ENCODE measurements at regions not wholly inside any gene's neighbourhood (a gene's known extent, or its start where the extent isn't known, plus 50 kb on each side); places are given as distances from the start of the nearest gene placed in this dataset.
A peak's percentile ranks its signal among the peaks of the same experiment; 100 is the strongest.
"Not testable (repeated sequence)": the region's sequence is repeated elsewhere in the genome, so short reads cannot be mapped to it uniquely, and the experiment has no call there.

DNA sequence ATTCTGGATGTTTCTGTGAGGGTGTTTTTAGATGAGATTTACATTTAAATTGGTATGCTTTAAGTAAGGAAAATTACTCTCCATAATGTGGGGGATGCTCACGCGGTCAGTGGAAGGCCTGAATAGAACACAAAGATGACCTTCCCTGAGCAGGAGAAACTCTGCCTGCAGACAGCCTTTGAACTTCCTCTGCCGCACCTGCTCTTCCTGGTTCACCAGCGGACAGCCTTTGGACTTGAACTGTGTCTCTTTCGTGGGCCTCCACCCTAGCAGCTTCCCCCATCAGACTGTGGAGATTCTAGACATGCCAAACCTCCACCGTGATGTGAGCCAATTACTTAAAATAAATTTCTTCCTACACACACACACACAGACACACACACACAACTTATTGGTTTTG is 210.7 kb downstream of the EFCAB11 start:
- no peak for DNase-seq (ENCODE audit: low read depth in 2 of 2)

DNA sequence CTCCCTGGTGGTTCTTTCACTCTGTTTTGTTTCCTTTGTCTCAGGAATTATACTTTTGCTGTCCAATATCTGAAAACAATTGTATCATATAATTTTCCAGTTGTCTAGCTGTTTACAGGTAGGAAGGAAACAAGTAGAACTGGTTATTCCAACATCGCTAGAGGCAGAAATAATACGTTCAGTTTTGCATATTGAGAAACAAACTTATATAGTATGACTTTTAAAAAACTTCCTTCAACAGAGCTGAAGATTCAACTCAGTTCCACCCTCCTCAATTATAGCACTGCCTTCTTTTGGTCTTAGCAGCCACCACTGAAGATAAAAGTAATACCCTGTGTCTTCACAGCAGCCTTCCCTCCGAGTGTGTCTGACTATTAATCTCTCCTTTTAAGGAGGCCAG is 214.3 kb downstream of the EFCAB11 start:
- DNase-seq (ENCODE audit: low read depth in 2 of 2), result no peak

DNA sequence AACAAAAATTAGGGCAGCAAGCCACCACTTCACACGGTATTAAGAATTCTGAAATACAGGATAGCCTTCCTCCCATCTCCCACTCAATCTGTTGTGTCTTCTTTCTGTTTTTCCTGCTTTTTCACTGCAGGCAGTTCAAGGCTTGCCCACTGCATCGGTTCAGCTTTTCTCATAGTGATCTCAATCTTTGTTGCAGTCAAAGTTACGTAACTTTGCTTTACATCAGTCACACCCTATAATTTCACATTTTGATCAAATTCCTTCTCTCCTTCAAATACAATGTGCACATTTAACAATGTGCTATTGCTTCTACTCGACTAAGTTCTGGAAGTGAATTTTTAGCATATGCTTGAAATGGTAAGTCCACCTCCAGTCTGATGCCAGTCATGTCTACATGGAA is 217.6 kb downstream of the EFCAB11 start:
- no peak for DNase-seq (ENCODE audit: low read depth in 2 of 2)

DNA sequence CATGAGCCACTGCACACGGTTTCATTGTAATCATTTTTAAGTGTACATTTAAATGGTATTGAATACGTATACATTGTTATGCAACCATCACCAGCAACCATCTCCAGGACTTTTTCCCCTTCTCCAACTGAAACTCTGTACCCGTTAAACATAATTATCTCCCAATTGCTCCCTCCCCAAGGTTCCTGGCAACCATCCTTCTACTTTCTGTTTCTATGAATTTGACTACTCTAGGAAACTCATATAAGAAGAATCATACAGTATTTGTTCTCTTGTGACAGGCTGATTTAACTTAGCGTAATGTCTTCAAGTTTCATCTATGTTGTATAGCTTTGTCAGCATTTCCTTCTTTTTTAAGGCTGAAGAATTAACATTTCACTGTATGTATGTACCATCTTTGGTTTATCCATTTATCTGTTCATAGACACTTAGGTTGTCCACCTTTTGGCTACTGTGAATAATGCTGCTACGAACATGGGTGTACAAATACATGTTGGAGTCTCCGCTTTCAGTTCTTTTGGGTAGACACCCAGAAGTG is 223.1 kb downstream of the EFCAB11 start:
- no peak for DNase-seq (ENCODE audit: low read depth in 2 of 2)

DNA sequence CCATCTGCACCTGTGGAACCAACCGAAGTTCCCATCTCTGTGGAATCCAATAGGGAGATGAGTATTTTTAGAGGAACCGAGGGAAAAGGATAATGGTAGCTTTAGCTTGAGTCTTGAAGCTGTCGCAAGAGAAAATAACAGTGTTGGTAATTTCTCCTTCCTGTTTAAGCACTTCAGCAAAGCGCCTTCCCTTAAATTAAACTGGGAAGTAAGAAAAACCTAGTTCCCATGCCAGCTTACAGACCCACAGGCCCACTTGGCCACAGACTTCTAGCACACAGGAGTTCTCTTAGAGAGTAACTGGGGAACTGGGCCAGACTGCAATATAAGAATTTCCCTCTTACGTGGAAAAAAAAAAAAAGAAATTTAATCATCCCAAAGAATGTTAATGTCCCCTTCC is 223.8 kb downstream of the EFCAB11 start:
- no peak for DNase-seq (ENCODE audit: low read depth in 2 of 2)

DNA sequence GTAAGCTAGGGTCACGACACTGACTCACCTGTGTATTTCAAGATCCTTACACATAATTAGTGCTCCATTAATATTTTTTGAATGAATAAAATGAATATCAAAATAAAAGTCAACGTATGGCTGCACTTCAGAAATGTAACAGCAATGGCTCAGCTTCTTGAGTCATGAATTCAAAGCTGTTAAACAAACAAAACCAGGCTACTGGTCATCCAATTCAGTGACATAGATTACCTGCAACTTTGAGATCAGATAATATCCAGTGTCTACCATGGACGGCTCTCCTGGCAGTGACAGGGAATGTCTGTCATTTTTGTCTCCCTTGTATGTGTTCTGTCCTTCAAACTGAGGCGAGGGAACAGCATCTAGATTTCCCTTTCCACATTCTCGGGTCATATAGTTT is 225.6 kb downstream of the EFCAB11 start:
- DNase-seq (ENCODE audit: low read depth in 2 of 2), result no peak

DNA sequence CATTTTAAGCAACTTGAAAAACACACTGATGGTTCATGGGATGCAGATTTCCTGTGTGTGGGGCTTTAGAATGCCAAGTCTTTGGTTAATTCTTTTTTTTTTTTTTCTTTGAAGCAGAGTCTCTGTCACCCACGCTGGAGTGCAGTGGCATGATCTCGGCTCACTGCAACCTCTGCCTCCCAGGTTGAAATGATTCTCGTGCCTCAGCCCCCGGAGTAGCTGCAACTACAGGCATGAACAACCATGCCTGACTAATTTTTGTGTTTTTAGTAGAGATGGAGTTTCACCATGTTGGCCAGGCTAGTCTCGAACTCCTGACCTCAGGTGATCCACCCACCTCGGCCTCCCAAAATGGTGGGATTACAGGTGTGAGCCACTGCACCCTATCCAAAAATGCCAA is 228.3 kb downstream of the EFCAB11 start:
- not testable (repeated sequence) for DNase-seq (ENCODE audit: low read depth in 2 of 2)

DNA sequence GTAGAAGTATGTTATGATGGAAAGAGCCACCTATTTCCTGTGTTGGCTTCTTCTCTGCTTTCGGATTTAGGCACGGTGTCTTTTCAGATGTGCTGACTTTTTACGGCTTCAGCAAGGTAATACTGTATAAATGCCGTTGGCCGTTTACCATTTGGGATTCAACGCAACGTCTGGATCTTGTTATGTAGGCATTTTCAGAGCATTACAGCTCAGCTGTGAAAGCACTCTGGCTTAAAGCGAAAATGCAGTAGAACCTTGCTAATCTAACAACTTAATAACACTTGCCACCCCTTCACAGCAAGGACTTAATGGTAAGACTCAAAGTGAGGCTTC is 229.9 kb downstream of the EFCAB11 start:
- no peak for DNase-seq (ENCODE audit: low read depth in 2 of 2)

DNA sequence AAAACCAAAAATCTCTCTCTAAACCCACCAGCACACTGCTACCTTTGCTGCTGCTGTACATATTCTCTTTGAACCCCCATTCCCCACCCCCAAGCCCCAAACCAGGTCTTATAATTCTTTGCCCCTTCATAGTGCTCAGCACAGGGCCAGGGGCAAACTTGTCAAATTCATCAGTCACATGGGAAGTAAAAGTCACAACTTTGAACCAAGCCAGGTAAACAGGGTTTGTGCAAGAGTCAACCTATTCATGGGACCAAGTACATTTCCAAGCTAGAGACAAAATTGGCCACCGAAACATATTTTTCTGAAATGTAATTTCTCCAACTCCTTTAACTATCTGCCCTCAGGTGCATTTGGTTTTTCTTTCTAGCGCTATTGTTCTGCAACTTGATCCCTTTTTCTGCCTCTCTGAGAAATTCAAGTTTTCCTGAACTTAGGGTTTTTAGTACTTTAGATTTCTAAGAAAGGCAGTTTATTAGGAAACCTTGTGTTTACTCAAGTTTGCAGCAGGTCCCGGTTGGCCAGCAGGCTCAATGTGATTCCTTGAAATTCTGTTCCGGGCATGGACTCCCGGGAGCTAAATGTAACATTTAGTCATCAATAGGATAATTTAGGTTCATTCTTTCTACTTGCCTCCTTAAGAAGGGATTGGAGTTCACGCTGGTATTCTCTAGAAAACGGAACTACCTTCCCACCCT is 230.5 kb downstream of the EFCAB11 start:
- no peak for DNase-seq (ENCODE audit: low read depth in 2 of 2)

DNA sequence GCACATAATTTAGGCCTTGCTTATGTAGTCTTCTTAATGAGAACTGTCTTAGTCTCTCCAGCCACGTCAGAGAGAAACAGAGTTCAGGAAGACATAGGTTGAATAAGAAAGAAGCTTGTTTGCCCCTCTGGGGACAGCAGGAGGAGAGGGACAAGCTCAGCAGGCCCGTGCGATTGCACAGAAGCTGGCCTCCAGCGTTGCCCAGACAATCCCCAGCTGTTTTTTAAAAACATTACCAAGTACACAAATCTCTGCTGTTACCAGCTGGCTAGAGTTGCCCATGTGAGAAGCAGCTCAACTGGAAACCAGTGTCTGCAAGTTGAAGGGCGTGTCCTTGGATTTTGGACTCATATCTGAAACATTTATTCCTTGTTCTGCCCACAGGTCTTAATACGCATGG is 232.6 kb downstream of the EFCAB11 start:
- DNase-seq (ENCODE audit: low read depth in 2 of 2), result no peak

DNA sequence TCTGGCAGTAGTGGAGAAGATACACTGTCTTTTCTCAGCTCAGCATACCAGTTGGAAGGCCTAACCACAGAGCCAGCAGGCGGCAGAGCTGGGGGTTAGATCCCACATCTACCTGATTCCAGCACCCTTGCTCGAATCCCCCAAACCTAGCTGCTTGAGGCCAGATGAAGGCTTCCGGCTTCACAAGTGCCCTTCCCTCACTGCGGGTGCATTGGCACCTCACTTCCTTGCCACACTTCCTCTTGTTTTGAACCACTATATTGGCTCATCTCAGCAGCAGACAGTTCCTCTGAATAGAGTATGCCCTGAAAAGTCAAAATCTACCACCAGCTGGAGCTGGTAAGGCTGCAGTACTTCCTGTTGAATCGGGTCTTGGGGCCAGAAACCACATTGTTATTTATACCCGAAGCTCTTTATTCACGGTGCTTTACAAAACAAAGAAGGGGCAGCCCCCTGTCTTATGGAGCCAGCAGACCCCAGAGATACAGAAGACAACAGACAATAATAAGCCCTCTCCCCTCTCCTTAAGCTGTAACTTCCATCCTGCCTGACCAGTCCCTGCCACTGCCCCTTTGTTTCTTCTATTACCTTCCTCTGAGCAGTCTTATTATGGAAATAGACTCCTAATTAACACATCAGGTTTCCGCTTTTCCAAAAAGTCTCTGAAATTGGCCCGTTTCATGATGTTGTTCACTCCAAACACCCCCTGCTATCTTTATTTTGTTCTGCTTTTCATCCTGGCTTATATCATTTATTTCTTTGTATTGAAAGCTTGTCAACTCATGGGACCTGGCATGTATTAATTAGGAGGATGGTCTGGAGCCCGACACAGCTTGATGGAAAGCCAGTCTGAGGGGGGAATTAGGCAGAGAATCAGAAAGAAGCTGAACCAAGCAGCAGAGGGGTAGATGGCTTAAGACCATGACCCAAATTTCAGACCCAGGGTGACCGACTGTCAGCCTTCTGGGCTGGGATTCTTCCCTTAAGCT is 233.5 kb downstream of the EFCAB11 start:
- peak; percentile 25 to 40 for DNase-seq (ENCODE audit: low read depth in 2 of 2)

DNA sequence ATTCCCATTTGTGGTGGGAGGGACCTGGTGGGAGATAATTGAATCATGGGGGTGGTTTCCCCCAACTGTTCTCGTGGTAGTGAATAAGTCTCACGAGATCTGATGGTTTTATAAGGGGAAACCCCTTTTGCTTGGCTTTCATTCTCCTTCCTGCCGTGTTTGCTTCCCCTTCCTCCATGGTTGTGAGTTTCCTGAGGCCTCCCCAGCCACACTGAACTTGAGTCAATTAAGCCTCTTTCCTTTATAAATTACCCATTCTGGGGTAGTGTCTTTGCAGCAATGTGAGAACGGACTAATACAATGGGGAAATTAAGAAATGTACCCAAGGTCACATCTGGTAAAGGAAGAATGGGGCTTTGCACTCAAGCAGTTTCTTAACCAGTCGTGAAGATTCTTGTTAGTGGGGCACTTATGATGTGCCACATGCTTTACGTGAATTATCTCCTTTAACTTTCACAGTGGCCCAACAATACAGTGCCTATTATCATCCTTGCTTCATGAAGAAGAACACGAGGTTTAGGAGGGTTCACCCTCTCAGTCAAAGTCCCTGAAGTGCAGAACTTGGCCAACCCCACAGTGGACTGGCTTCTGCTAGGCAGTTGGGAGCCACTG is 234.3 kb downstream of the EFCAB11 start:
- DNase-seq (ENCODE audit: low read depth in 2 of 2), result no peak

DNA sequence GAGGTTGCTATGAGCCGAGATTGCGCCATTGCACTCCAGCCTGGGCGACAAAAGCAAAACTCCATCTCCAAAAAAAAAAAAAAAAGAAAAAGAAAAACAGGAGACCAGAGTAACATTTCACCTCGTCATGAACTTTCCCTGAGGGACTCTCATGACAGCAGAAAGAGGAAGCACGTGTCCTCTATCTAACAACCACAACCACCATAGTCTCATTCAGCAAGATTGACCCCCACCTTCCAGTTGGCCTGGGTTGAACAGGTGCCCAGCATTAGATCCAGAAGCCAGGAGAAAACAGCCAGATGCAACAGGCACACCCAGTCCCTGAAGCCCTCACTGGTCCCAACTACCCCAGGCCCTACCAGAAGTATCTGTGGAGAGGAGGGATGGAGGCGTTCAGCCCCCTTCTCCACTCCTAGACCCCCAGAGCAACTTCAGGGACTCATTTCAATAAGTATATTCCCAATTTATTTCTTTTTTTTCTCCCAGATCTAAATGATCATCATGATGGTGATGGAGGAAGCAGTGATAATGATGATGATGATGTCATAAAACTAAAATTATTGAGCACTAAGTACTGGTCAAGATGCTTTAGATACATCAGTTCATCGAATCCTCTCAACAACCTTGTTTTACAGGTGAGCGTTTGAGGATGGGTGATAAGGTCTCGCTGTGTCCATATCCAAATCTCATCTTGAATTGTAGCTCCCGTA is 235.0 kb downstream of the EFCAB11 start:
- no peak for DNase-seq (ENCODE audit: low read depth in 2 of 2)

DNA sequence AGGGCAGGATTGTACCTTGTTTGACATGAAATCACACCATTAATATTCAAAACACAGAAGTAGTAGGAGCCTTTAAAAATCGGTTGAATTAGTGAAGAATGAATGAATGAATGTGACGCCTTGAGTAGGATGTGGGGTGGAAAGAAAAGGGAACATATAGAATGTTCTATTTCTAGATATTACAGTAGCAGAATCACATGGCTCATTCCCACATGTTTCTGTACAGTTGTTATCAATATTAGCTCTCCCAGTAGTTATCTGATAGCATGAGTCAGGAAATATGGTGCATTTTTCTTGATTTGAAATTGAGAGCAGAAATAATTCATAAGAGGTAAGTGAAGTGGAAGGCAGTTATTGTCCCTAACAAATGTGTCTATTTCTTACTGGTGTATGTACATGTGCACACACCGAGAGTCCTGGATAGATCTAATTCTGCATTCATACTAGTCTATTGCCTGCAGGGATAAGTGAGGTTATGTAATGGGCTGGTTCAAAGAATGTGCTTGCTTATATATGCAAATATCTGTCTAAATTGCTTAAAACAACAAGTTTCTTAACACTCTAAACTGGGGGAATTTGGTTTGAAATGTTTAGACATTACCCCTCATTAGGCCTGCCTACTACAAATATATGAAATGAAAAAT is 245.4 kb downstream of the EFCAB11 start:
- DNase-seq (ENCODE audit: low read depth in 2 of 2), result no peak

DNA sequence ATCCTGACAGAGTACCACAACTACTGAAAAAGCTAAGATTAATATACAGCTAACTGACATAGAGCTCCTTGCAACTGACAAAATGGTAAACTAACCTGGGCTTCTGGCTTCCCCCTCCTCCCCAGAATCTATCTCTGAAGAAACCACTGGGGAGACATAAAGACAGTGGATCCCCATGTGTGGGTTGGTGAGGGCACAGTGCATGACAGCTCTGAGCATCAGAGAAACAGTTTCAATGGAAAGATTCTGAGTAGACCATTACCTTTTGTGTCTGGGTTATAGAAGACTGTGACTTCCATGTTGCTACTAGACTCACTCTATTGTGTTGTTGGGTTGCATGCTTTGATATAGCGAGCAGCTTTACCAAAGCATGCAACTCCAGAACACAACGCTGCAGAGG is 247.4 kb downstream of the EFCAB11 start:
- DNase-seq (ENCODE audit: low read depth in 2 of 2), result no peak

DNA sequence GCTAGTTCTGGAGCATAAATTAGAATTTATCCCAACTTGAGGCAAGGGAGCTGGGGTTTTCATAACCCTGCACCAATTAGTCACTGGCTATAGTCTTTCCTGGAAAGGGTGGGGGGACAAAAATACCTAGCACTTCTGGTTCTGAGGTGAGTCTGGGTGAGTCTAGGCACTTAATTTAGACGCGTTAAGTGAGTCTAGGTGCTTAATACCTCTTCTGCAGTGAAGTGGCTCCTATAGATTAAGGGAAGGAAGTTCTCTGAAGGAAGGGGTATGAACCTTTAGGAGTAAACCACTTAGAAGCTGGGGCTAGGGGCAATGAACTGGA is 251.7 kb downstream of the EFCAB11 start:
- DNase-seq (ENCODE audit: low read depth in 2 of 2), result no peak

DNA sequence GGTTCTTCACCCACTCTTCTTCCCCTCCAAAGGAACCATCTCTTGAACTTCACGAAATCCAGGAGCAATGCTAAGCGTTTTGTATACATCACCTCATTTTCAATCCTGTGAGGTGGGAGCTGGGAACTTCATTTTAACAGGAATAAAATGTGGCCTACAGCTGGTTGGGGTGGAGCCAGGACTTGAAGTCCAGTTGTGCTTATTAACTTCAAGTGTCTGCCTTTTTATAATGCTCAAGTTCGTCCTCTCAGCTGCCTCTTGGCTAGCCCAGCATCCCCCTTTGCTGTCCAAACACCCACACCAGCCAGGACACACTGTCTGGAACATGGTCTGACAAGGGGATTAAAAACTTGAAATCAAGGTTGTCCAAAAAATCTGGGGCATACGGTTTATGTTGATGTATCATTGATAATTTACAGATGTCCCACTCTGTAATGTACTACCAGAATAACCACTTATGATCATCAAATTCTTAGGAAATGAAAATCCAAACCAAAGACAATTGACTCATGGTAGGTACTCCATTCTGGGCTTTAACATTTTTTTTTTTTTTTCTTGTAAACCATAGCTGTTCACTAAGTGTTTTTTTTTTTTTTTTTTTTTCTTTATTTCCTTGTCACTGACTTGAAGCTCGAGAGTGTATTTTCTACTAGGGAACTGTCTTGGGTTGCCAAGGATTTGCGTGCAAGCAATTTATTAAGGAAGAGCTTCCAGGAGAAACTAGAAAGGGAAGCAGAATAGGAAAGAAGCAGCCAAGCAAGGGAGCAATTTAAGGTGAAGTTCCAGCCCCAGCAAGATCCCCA is 252.3 kb downstream of the EFCAB11 start:
- no peak for DNase-seq (ENCODE audit: low read depth in 2 of 2)

DNA sequence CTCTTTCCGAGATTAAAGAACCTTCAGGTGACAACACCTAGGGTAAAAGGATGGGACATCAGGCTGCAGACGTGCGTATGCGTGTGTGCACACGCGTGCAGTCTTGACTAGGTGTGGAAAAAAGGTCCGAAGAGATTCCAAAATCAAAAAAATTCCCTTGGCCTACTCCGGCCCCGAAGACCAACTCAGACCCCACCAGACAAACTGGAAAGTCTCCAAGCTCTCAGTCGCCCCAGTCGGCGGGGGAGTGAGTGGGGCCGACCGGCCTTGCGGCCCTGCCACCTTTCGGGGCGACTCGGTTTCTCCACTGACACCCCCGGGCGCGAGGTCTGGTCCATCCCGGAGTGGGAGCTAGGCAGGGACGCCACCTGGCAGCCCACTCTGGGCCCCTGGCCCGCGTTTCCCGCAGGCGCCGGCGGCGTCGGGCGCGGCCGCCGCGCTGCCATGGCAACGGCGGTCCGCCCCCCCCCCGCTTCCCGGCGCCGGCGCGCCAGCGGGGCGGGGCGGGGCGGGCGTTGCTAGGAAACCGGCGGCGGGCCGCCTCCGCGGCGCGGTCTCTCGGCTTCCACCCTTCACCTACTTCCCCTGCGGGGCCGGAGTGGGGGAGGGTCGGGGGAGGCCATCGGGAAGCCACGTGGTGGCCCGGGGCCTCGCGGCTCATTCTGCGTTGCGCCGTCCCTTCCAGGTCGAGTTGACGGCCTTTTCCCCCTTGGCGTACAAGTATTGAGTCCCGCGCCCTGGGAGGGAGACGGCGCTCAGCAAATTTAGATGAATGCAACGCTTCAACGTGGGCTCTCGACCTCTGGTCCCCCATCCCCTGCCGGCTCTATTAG is 253.1 kb downstream of the EFCAB11 start:
- peak; percentile 84 to 86 for DNase-seq (ENCODE audit: low read depth in 2 of 2)

DNA sequence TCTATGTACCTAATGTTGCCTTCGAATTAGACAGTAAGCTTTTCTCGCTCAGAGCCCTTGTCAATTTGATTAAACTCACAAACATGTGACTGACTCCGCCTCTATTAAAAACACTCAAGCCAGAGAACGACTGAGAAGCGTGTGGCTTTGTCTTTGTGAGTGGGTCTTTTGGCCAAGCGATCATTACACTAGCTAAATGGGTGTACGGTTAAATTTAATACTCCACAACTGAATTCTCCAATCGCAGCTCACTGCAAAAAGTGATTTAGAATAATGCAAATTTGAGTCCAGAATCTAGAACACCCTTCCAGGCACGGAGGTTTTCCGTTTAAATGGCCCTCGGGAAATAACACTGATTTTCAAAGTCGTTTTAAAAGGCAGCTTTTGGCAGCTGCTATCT is 253.7 kb downstream of the EFCAB11 start:
- no peak for DNase-seq (ENCODE audit: low read depth in 2 of 2)

DNA sequence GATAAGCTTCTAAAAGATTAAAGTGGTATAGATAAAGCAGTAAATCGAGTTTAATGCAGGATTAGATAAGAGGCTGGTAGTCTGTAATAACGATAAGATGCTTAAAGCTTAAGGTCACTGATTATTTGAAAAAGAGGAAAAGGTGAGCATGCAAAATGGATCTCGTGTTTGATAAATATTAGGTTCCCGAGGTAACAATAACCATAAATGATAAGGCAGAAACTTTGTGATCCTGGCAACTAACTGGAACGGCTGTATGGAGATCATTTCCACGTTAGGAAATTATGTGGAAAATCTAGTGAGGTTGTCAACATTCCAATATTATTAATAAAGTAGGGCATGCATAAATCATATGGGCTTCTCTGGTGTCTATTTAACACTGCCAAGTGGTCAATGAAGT is 255.5 kb downstream of the EFCAB11 start:
- DNase-seq (ENCODE audit: low read depth in 2 of 2), result no peak

Measured in stimulated activated CD8-positive, alpha-beta memory T cell treated with anti-CD3 and anti-CD28 coated beads, Interleukin-2, amount 100 ng/mL, for 48 hours (primary cell).